GM12878 (cell line): ENCODE measurements at regions not wholly inside any gene's neighbourhood (a gene's known extent, or its start where the extent isn't known, plus 50 kb on each side); places are given as distances from the start of the nearest gene placed in this dataset.

ENCODE experiments used
- ATAC-seq: fragments of 200-7000 bp; cut with Tn5 transposase; 3 replicates; pipeline ENCODE4 v1.9.1; 2020; ENCODE audit warnings: mild to moderate bottlenecking, moderate library complexity
- BruUV-seq: library from RNA; stranded (reverse); fragments of 400-500 nt; replicated peaks from 2 replicates; lab custom pipeline; 2021; lab: Mats Ljungman, UMichigan
- CTCF ChIA-PET: fragments of 300-600 bp; sonication (Branson Sonifier 250); formaldehyde crosslinking; extraction: SDS; loops from one replicate; lab custom pipeline; 2021; ENCODE audit warnings: inconsistent platforms; lab: Yijun Ruan, JAX
- POLR2A ChIA-PET: fragments of 350-600 bp; formaldehyde crosslinking; extraction: SDS; loops from one replicate; lab custom pipeline; 2021; ENCODE audit warnings: inconsistent platforms; lab: Charles Lee
- RAD21 ChIA-PET: fragments of 300-600 bp; sonication (Branson Sonifier 250); formaldehyde crosslinking; loops from one replicate; lab custom pipeline; 2023; ENCODE audit warnings: antibody characterized with exemption; ENCODE audit not compliant: unreplicated experiment; lab: Charles Lee
- SMC1A ChIA-PET: fragments of 300-600 bp; sonication (Branson Sonifier 250); formaldehyde crosslinking; loops from one replicate; lab custom pipeline; 2023; ENCODE audit not compliant: unreplicated experiment, uncharacterized antibody; lab: Charles Lee
- DNase-seq: peaks from one replicate; pipeline ENCODE4 v3.0.0-alpha.2; 2011; ENCODE audit warnings: low read depth, low spot score
- FAIRE-seq: peaks from 3 replicates; lab custom pipeline; 2011; peaks lifted over from hg19 to GRCh38; lab: Jason Lieb, UNC
- H2AFZ ChIP-seq: 2 replicates; pipeline ENCODE4 v1.6.0; 2011; ENCODE audit warnings: low read depth, low read length, control low read depth; ENCODE audit not compliant: control insufficient read depth
- H3K27ac ChIP-seq: 2 replicates; pipeline ENCODE4 v1.5.1; 2011; ENCODE audit warnings: control low read depth; ENCODE audit not compliant: control insufficient read depth, insufficient read depth
- H3K27me3 ChIP-seq, 2 experiments: replicated peaks in 1 of 2; 2 replicates each; pipeline versions ENCODE4 v1.6.0 to v1.6.1; 2011; ENCODE audit warnings: low read length in 1 of 2; ENCODE audit not compliant: control insufficient read depth in 2 of 2, insufficient read depth in 2 of 2
- H3K36me3 ChIP-seq, 2 experiments: 2 replicates each; pipeline ENCODE4 v1.5.1; 2011; ENCODE audit warnings: low read length in 1 of 2; ENCODE audit not compliant: control insufficient read depth in 2 of 2, insufficient read depth in 2 of 2
- H3K4me1 ChIP-seq: 2 replicates; pipeline ENCODE4 v1.6.1; 2011; ENCODE audit warnings: mild to moderate bottlenecking, low read length, moderate library complexity, mixed read lengths; ENCODE audit not compliant: control insufficient read depth, insufficient read depth
- H3K4me2 ChIP-seq: 2 replicates; pipeline ENCODE4 v1.6.0; 2011; ENCODE audit warnings: control low read depth; ENCODE audit not compliant: control insufficient read depth, insufficient read depth
- H3K4me3 ChIP-seq: fragments of 200-600 bp; sonication (generic); 2 replicates; pipeline ENCODE4 v1.5.1; 2016
- H3K79me2 ChIP-seq: 2 replicates; pipeline ENCODE4 v1.6.0; 2011; ENCODE audit warnings: low read length; ENCODE audit not compliant: control insufficient read depth, insufficient read depth
- H3K9ac ChIP-seq: 2 replicates; pipeline ENCODE4 v1.8.0; 2011; ENCODE audit warnings: low read length, control low read depth, mixed read lengths; ENCODE audit not compliant: control insufficient read depth, insufficient read depth
- H3K9me3 ChIP-seq: replicated peaks from 3 replicates; pipeline ENCODE4 v1.5.1; 2011; ENCODE audit warnings: mild to moderate bottlenecking, low read length; ENCODE audit not compliant: control insufficient read depth, insufficient read depth
- H4K20me1 ChIP-seq: 2 replicates; pipeline ENCODE4 v1.6.0; 2011; ENCODE audit not compliant: control insufficient read depth, insufficient read depth
- ASH2L ChIP-seq: fragments of 300-600, 200-600 bp; sonication (generic); IDR thresholded peaks from 2 replicates; pipeline ENCODE4 v1.6.1; 2017; ENCODE audit warnings: low read depth, mild to moderate bottlenecking, borderline replicate concordance
- ATF3 ChIP-seq: IDR thresholded peaks from 2 replicates; pipeline ENCODE4 v1.6.1; 2011; ENCODE audit warnings: low read depth, mild to moderate bottlenecking, low read length, moderate library complexity, borderline replicate concordance; ENCODE audit errors: extremely low read depth
- CBX5 ChIP-seq: sonication (generic); IDR thresholded peaks from 2 replicates; pipeline ENCODE4 v1.6.1; 2016; ENCODE audit warnings: low read depth, moderate library complexity, mild to moderate bottlenecking, inconsistent platforms
- HDGF ChIP-seq: fragments of 450-650 bp; IDR thresholded peaks from 2 replicates; pipeline ENCODE4 v1.6.1; 2016; ENCODE audit warnings: antibody characterized with exemption
- NR2C2 ChIP-seq: IDR thresholded peaks from 2 replicates; pipeline ENCODE4 v1.6.1; 2011; ENCODE audit warnings: borderline replicate concordance, low read depth; ENCODE audit not compliant: control insufficient read depth, insufficient read length
- TAF1 ChIP-seq: IDR thresholded peaks from 2 replicates; pipeline ENCODE4 v1.6.1; 2011; ENCODE audit warnings: mild to moderate bottlenecking, low read depth, low read length, borderline replicate concordance
- WGBS: methylation state at CpG from one replicate; pipeline ENCODE4 v1.1.6; 2016; ENCODE audit warnings: low lambda C conversion rate; ENCODE audit not compliant: insufficient replicate concordance, insufficient coverage; ENCODE audit errors: missing lambda C conversion rate; 5-methylcytosine and 5-hydroxymethylcytosine counted together
- in situ Hi-C: fragments of 300-500 bp; cut with MboI; formaldehyde crosslinking; loops from 9 replicates; pipeline ENCODE4 v1.14.3; 2018; ENCODE audit warnings: mixed read lengths
- intact Hi-C: fragments of 100-400 bp; cut with micrococcal nuclease; formaldehyde crosslinking; loops from one replicate; pipeline ENCODE4 v1.14.2; 2022; ENCODE audit not compliant: unreplicated experiment
- TF ChIP-seq, protein P1 (sequence below): IDR thresholded peaks from 2 replicates; pipeline ENCODE4 v1.6.1; 2011; ENCODE audit warnings: borderline replicate concordance, low read depth, mild to moderate bottlenecking, moderate library complexity, mixed read lengths, low read length; ENCODE audit not compliant: insufficient read depth; ENCODE audit errors: extremely low read length

DNA sequence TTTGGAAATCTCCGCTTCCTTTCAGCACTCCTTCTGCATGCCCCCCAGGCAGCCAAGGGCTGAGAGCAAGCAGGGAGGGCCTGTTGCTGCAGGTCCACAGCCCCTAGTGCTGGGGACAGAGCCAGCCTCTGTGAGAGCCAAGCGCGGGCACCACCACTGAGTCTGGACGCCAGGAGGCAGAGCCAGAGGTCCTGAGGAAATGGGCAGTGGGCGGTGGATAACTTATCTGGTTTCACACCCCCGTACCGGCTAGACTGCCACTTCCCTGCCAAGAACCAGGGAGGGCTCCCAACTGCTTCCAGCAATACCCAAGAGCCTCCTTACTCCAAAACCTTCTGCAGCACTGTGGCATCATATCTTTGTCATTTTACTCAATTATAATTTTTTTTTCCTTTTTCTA lies 141.6 kb upstream of the IGF1R start:
- Histone ChIP-seq H2AFZ (no peak overlapping the region), H4K20me1 (no peaks in the 10 kb centered on the region), H3K9me3 (no peaks in the 10 kb centered on the region), H3K4me1 (no peaks in the 10 kb centered on the region), H3K36me3 (no peaks in the 10 kb centered on the region), H3K9ac (no peak overlapping the region), H3K27ac (no peak overlapping the region), H3K27me3 (no peaks in the 10 kb centered on the region; a peak in 1 of 4 replicates), H3K4me2 (no peak overlapping the region), H3K79me2 (no peaks in the 10 kb centered on the region), H3K4me3 (no peak overlapping the region)
- DNase-seq = no peak
- intact Hi-C loops (no loop called here), in situ Hi-C loops (no loop called here)
- 11% methylated on average over 5 of the region's 7 CpGs for WGBS
- TF ChIP-seq NR2C2 (no peak), CBX5 (no peak), ATF3 (no peak), TAF1 (no peak), HDGF (no peak), ASH2L (no peak)
- TF ChIP-seq, protein P1, sequence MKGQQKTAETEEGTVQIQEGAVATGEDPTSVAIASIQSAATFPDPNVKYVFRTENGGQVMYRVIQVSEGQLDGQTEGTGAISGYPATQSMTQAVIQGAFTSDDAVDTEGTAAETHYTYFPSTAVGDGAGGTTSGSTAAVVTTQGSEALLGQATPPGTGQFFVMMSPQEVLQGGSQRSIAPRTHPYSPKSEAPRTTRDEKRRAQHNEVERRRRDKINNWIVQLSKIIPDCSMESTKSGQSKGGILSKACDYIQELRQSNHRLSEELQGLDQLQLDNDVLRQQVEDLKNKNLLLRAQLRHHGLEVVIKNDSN = no peak
- no peak for FAIRE-seq
- CTCF ChIA-PET = interaction anchor here (1.0 kb wide), 1 partner anchor 12 kb away, joined by 3 read pairs; no protein-coding TSS in a partner anchor
- SMC1A ChIA-PET = no interaction called here
- BruUV-seq = no TSS peak
- RAD21 ChIA-PET = no interaction called here
- POLR2A ChIA-PET = no interaction called here
- no peak for ATAC-seq
